ENCODE measurements at regions not wholly inside any gene's neighbourhood (a gene's known extent, or its start where the extent isn't known, plus 50 kb on each side); places are given as distances from the start of the nearest gene placed in this dataset.

GRCh38 chr1:170385750-170386149, 146.2 kb upstream of the GORAB start:
- DNase-seq, result no peak

DNA sequence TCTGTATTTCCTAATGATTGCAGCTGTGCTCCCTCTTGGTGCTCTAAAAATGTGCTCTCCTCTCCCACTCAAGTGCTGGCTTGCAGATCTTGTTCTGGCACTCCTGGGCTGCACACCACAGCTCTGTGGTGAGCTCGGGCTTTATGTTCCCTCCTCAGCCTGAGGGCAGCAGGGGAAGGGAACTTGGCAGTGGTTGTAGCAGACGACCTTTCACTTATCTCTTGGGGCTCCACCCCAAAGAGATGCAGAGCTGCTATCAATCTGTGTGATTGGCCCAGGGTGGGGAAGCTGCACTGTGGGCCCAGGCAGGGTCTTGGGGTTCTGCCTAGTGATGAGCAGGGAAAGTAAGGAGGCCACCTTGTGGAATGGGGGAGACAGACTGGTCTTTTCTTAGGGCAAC, 143.5 kb upstream of the GORAB start:
- DNase-seq, result no peak

GRCh38 chr1:170395149-170395548, 136.8 kb upstream of the GORAB start:
- no peak for DNase-seq

DNA sequence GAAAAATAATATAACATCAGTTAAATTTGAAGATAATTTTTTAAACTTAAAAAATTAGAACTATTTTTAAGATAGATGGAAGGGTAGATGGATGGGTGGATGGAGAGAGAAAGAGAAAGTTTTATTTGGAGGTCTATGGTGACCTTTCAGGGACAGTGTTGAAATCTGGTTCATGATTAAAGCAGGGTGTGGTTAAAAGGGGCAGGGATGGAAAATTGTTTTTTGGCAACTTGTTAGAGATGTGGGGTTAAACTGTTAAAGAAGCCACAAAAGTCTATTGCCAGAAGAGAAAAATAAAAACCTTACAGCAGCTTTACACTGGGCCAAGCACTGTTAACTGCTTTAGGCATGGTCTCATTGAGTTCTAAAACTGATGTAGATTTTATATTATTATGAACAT, 134.9 kb upstream of the GORAB start:
- DNase-seq, result no peak

GRCh38 chr1:170402476-170403311, 129.3 kb upstream of the GORAB start:
- DNase-seq, result no peak

DNA sequence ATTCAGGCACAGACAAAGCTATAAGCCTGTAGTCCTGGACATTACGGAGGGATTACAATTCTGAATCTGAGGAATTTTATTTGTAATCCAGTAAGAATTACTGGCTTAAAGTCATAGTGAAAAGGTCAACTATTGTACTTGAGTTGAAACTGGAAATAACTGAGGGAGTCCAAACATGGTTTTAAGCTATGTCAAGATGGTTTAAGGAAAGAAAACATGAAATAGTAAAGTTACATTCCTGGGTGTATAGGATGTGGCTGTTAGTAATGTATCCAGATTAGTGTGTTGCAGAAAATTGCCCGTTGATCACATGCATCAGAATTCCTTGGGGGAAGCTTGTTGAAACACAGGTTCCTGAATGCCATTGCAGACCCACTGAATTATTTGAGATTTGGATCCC, 124.8 kb upstream of the GORAB start:
- no peak for DNase-seq

- no peak for DNase-seq
Measured at GRCh38 chr1:170407581-170407980, 124.4 kb upstream of the GORAB start.

DNA sequence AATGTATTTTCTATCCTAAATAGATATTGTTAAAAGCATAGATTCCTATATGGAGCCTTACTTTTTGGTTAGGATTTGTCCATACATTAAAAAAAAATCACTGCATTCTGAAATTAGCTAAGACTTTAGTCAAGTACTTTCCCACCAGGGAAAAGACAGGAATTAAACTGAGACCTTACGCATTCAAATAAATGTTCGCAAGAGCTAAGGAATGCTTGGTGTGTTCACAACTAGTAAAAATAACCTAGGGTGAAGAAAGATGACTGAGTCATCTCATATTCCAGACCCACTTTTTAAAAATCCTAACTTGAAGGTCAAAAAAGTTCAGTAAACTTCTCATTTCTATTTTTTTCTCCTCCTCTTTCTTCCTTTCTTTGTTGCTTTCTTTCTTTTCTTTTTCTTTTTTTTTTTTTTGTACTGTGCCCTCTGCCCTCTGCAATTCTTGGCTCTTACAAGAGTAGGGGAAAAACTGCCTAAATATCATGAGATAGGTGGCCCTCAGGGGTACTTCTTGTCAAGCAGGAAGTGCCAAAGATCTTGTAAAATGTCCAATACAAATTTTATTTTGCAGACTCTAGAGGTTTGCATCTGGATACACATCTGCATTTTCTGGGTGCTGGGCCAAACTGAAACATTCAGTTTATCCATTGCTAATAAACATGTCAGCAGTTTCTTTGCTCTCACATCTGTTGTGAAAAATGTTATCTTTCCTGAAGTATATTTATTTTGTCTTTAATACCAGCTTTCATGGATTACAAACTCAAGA, 121.4 kb upstream of the GORAB start:
- DNase-seq, result no peak

DNA sequence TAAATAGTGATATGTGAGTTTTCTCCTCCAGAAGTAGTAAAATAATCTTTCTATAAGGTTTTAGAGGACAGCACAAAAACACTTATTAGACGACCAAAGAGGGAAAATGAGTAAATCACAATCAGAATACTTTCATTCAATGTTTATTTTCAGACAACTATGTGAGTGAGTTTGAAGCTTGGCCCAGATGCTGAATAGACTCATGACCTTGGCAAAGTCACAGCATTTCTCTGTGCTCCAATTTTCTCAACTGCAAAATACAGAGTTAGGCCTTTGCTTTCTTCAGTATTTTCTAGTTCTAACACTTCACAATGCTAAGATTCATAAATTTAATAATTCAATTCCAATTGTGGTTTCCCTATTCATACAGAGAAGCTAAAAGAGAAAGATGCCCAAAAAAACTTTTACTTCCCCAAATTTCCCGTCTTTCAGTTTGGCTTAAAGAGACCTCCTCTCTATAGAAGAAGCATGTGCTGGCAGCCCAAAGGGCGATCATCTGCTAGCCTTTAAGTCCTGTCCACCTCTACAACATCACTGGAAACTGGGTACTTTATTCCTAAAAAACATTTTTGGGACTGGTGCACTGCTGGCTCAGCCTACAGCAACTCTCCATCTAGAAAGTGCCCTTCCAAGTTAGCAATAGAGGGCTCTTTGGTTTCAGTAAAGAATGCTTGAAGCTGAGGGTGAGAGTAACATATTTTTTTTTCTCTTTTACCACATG, 116.8 kb upstream of the GORAB start:
- DNase-seq, result no peak

GRCh38 chr1:170415710-170416372, 116.1 kb upstream of the GORAB start:
- no peak for DNase-seq

DNA sequence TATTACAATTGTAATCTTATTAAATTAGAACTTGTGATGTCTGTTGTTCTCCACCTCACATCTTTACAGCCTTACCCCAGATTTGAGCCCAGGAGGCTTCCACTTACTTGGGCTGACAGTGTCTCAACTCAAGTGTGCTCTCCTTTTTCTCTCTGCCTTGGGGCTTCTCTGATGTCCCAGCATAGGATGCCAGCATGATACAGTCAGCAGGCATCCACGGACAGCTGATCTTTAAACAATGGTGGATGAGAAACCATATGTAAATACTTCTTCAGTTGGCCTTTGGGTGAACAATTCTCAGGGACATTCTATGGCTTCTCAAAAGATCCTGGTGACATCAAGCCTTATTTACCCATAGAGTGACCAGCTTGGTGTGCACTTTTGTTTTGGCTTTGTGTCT, 107.6 kb upstream of the GORAB start:
- peak; percentile 48 for DNase-seq

DNA sequence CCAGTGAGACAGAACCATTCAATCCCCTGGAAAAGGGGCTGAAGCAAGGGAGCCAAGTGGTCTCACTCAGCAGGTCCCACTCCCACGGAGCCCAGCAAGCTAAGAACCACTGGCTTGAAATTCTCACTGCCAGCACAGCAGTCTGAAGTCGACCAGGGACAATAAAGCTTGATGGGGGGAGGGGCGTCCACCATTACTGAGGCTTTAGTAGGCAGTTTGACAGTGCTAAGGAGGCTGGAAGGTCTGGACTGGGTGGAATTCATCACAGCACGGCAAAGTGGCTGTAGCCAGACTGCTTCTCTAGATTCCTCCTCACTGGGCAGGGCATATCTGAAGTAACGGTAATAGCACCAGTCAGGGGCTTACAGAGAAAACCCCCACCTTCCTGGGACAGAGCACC, 105.4 kb upstream of the GORAB start:
- DNase-seq, result no peak

GRCh38 chr1:170427002-170427401, 105.0 kb upstream of the GORAB start:
- peak; percentile 49 for DNase-seq

DNA sequence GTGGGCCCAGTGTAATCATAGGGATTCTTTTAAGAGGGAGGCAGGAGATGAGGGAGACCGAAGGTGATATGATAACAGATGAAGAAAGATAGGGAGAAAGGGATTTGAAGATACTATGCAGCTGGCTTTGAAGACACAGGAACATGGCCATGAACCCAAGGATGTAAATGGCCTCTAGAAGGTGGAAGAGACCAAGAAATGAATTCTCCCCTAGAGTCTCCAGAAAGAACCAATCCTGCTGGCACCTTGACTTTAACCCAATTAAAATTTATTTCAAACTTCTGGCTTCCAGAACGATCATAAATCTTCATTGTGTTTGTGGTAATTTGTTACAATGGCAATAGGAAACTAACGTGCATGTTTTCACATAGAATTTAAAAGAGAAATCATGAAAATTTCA, 95.0 kb upstream of the GORAB start:
- DNase-seq, result no peak

GRCh38 chr1:170445096-170445495, 86.9 kb upstream of the GORAB start:
- DNase-seq, result no peak

GRCh38 chr1:170448661-170449158, 83.3 kb upstream of the GORAB start:
- no peak for DNase-seq

DNA sequence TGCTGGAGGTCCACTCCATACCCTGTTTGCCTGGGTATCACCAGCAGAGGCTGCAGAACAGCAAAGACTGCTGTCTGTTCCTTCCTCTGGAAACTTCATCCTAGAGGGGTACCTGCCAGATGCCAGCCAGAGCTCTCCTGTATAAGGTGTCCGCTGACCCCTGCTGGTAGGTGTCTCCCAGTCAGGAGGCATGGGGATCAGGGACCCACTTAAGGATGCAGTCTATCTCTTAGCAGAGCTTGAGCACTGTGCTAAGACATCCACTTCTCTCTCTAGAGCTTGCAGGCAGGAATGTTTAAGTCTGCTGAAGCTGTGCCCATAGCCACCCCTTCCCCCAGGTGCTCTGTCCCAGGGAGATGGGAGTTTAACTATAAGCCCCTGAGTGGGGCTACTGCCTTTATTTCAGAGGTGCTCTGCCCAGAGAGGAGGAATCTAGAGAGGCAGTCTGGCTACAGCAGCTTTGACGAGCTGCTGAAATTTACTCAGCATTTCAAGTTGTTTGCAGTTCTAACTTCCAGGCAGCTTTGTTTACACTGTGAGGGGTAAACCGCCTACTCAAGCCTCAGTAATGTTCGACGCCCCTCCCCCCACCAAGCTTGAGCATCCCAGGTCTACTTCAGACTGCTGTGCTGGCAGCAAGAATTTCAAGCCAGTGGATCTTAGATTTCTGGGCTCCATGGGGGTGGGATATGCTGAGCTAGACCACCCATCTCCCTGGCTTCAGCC, 74.5 kb upstream of the GORAB start:
- DNase-seq, result peak; percentile 82

GRCh38 chr1:170460001-170460400, 72.0 kb upstream of the GORAB start:
- DNase-seq, result no peak

GRCh38 chr1:170460414-170461155, 71.4 kb upstream of the GORAB start:
- DNase-seq, result no peak

- DNase-seq, result no peak
Measured at GRCh38 chr1:170461291-170461747, 70.6 kb upstream of the GORAB start.

- DNase-seq, result no peak
Measured at GRCh38 chr1:170461762-170462384, 70.1 kb upstream of the GORAB start.

Data from DMS53 (cell line).